ENCODE measurements at regions not wholly inside any gene's neighbourhood (a gene's known extent, or its start where the extent isn't known, plus 50 kb on each side); places are given as distances from the start of the nearest gene placed in this dataset.
"Not testable (repeated sequence)": the region's sequence is repeated elsewhere in the genome, so short reads cannot be mapped to it uniquely, and the experiment has no call there.

GRCh38 chr4:57832083-57832482, 721.9 kb upstream of the IGFBP7 start:
- no peak for FAIRE-seq

GRCh38 chr4:57789666-57790065, 679.5 kb upstream of the IGFBP7 start:
- FAIRE-seq, result no peak

DNA sequence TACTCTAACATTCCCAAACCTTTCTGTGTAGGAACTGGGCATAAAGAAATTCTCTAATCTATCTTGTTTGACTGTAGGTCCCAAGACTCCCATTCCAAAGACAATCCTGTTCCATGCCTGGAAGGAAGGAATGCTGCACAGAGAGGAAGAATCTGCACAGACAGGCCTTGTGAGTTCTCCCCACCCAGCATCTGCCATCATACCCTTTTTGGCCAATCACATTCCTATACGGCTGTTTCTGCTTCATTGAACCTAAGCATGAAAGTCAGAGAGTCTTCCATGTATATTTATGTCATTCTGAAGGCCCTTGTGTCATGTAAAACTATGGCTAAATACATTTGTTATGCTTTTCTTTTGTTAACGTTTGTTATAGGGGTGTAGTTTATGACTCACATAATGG, 667.7 kb upstream of the IGFBP7 start:
- no peak for FAIRE-seq

DNA sequence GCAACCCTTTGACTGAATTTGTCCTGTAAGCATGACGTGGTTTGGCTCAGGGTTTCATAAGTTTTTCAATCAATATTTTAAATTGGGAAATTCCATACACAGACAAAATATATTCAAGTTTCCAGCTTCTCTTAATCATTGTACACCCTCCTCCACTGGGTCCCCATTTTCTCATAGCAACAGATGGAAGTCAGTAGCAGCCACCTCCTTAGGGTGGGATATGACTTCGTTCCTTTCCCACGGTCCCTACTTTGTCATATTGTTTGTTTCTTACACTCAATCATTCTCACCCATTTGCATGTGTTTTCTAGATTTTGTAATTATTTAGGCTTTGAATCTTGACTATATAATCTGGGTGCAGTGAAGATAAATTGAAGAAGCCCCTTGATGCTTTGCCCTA, 664.5 kb upstream of the IGFBP7 start:
- FAIRE-seq, result no peak

- no peak for FAIRE-seq
Measured at GRCh38 chr4:57774171-57774570, 664.0 kb upstream of the IGFBP7 start.

DNA sequence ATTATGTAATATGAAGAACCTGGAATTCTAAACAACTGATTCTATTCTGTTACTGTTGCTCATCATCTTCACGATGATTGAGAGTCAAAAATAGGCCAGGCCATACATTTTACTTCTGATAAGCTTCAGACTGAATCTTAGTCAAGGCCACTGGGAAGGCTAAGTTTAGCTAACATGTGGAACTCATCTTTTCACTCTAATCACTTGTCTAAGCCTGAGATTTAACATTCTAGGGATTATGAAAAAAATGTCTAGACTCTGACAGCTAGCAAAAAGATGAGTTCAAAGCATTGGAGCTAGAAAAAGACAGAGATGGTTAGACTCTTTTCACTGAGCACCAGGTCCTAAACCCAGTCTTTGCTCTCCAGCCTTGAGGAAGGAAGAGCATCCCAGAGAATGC, 656.2 kb upstream of the IGFBP7 start:
- FAIRE-seq, result no peak

DNA sequence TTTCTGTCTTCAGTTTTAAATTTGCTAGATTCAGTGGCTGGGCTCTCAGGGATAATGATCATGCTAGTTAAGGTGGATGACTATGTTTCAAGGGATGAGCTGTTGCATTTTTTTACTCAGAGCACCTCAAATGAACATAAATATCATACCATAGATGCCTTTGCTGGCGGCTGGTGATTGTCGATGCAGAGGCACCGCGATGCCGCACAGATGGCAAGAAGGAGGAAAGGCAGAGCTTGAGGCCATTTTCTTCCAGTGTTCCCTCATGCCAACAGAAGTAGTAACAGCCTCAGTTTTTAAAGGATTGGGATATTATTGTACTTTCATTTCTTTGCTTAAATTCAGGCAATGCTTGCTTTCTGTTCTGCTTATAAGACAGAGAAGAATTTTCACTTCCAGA, 654.7 kb upstream of the IGFBP7 start:
- no peak for FAIRE-seq

- no peak for FAIRE-seq
Measured at GRCh38 chr4:57763070-57763469, 652.9 kb upstream of the IGFBP7 start.

DNA sequence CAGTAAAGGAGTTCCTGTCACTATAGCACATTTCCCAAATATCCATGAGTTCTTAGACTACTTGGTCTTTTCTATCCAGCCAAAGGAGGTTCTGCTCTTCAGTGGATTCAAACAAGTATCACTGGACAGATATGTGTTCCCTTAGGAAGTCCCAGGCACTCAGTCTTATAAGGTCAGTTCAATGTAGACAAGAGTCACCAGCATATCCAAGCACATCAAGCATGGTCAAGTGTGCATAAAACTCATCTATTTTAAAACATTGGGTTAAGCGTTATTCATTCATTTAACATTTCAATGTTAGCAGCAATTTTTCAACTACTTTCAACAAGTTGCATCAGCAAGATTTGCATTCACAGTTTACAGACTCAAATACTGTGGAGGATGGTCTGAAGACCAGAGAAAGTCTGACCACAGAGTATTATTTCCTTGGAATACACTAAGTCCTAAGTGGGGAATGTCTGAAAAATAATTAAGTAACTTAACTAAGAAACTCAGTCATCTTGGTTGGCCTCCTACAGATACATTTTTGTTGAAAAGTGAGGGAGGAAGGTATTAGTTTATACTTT, 630.5 kb upstream of the IGFBP7 start:
- no peak for FAIRE-seq

- FAIRE-seq, result no peak
Measured at GRCh38 chr4:57736781-57737180, 626.6 kb upstream of the IGFBP7 start.

GRCh38 chr4:57734104-57734670, 624.0 kb upstream of the IGFBP7 start:
- FAIRE-seq, result no peak

DNA sequence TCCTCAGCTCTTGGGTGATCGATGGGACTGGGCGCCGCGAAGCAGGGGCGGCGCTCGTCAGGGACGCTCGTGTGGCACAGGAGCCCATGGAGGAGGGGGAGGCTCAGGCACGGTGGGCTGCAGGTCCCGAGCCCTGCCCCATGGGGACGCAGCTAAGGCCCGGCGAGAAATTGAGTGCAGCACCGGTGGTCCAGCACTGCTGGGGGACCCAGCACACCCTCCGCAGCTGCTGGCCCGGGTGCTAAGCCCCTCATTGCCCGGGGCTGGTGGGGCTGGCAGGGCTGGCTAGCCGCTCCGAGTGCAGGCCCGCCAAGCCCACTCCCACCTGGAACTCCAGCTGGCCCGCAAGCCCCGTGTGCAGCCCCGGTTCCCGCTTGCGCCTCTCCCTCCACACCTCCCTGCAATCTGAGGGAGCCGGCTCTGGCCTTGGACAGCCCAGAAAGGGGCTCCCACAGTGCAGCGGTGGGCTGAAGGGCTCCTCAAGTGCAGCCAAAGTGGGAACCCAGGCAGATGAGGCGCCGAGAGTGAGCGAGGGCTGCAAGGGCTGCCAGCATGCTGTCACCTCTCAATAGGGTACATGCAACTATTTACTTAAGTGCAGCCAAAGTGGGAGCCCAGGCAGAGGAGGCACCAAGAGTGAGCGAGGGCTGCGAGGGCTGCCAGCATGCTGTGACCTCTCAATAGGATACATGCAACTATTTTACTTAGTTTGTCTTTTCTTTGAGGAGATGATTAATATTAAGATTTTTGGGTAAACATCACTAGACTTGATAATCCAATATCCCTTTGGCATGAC, 619.8 kb upstream of the IGFBP7 start:
- FAIRE-seq, result not testable (repeated sequence)

- no peak for FAIRE-seq
Measured at GRCh38 chr4:57726154-57726553, 616.0 kb upstream of the IGFBP7 start.

GRCh38 chr4:57719456-57719855, 609.3 kb upstream of the IGFBP7 start:
- FAIRE-seq, result no peak

GRCh38 chr4:57714313-57714712, 604.1 kb upstream of the IGFBP7 start:
- not testable (repeated sequence) for FAIRE-seq

GRCh38 chr4:57710053-57710452, 599.9 kb upstream of the IGFBP7 start:
- FAIRE-seq, result no peak

DNA sequence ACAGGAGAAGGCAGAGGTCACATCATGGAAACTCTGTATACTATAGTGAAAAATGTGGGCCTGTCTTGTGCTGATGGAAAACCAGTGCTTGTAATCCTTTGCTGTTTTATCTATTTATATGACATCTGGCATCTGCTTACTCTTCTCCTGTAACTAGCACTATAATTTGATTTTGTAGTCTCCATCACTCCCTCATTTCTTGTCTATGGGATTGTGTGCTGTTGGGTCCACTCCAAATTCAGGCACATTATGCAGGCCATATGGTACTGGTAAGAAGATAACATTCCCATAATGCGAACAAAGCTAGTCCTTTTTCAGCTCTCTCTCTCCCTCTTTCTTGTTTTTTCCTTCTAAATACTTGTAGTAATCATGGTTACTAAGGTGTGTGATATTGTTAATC, 581.2 kb upstream of the IGFBP7 start:
- no peak for FAIRE-seq

DNA sequence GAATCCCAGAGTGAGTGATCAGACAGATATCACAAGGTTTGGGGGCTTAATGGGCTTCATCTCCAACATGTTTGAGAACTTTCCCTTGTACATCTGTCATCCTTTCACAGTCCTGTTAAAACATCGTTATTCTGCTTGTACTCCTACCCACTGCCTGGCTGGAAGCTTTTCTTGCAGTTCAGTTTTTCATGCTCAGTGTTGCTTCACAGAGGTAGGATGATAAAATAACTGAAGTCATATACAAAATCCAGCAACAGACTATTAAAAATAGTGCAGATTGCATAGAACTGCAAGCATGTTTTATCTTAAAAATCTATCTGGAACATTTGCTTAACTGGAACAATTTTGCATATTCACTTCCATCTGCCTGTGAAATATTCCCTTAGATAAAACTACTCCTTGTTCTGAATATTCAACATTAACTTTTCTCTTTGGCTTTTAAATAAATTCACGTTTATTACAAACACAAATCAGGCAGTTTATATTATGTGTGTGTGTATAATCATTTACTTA, 579.6 kb upstream of the IGFBP7 start:
- no peak for FAIRE-seq

DNA sequence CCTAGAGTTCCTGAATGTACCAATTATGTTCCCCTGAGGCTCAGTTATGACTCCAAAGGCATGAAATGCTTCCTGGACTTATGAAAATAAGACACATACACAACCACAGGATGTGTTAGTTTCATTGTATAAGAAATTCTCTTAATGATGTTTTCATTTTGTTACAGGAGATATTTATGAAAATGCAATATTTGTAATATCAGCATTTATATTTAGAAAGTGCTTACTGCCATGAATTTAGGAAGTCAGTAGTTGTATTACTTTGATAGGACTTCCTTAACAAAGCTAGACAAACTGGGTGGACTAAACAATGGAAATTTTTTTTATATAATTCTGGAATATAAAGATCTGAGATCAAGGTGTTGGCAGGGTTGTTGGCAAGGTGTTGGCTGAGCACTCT, 572.1 kb upstream of the IGFBP7 start:
- no peak for FAIRE-seq

DNA sequence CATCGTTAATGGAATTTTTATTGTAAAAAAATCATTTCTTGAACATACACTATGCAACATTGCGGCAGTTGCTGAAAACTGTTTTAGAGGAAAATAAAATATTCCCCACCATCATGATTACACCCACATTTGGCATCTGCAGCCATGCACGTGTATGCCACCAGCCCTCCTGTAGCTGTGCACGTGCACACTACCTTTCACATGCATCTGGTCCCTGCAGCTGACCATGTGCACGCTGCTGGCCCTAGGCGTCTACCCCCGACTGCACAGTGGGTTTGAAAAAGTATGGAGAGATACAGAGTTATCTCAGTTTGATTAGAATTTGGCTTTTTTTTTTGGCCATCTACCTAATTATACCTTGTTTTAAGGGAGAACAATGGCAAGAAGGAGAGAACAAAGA, 569.8 kb upstream of the IGFBP7 start:
- FAIRE-seq, result no peak

DNA sequence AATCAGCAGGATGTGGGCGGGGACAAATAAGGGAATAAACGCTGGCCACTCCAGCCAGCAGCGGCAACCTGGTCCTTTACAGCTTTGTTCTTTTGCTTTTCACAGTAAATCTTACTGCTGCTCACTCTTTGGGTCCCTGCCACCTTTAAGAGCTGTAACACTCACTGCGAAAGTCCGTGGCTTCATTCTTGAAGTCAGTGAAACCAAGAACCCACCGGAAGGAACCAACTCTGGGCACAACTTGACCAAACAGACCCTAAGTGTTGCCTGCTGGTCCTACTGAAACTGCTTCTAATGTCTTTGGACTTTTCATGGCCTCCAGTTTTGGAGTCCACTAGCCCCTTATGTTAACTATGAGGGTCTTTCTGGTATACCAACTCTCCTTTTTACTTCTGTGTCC, 566.2 kb upstream of the IGFBP7 start:
- no peak for FAIRE-seq

DNA sequence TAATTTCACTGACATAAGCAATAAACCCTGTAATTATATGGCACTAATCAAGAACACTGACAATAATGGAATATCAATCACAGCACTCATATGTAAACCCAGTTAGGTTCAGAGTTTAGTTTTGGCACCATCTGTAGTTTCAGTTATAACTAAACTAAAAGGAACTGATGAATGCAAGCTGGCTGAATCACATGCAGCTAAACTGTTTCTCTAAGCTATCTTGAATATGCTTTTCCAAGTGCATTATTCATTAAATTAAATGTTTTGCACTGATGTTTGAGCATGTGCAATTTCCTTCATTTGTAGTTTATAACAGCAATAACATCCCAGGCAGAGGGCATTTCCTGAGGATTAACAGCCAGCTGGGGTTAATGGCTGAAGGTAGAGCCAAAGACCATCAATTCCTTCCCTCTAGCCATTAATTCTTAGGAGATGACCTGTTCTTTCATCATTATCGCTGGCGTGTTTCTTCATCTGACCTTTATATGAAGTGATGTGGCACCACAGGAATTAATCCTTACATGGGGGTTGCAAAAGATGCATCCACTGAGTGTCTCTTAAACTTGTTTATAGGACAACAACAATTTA, 562.8 kb upstream of the IGFBP7 start:
- no peak for FAIRE-seq

GRCh38 chr4:57668621-57669020, 558.4 kb upstream of the IGFBP7 start:
- FAIRE-seq, result no peak

- FAIRE-seq, result no peak
Measured at GRCh38 chr4:57665806-57666205, 555.6 kb upstream of the IGFBP7 start.

Data from TTC549 (cell line).